Ishikawa (cell line): ENCODE measurements at regions not wholly inside any gene's neighbourhood (a gene's known extent, or its start where the extent isn't known, plus 50 kb on each side); places are given as distances from the start of the nearest gene placed in this dataset.

ENCODE experiments used
- EGR1 ChIP-seq: IDR thresholded peaks from 2 replicates; pipeline ENCODE4 v1.6.1; 2012
- EP300 ChIP-seq: IDR thresholded peaks from 2 replicates; pipeline ENCODE4 v1.6.1; 2012; ENCODE audit warnings: borderline replicate concordance
- RAD21 ChIP-seq: IDR thresholded peaks from 2 replicates; pipeline ENCODE4 v1.6.1; 2012; ENCODE audit warnings: low read depth
- YY1 ChIP-seq: IDR thresholded peaks from 2 replicates; pipeline ENCODE4 v1.6.1; 2012; ENCODE audit warnings: low read depth

- TF ChIP-seq YY1 = no peak
- TF ChIP-seq RAD21 = no peak
- no peak for TF ChIP-seq EP300
- TF ChIP-seq EGR1 = no peak
Observed at GRCh38 chr18:29008809-29009208, 831.9 kb upstream of the CDH2 start.
